ENCODE measurements at regions not wholly inside any gene's neighbourhood (a gene's known extent, or its start where the extent isn't known, plus 50 kb on each side); places are given as distances from the start of the nearest gene placed in this dataset.

DNA sequence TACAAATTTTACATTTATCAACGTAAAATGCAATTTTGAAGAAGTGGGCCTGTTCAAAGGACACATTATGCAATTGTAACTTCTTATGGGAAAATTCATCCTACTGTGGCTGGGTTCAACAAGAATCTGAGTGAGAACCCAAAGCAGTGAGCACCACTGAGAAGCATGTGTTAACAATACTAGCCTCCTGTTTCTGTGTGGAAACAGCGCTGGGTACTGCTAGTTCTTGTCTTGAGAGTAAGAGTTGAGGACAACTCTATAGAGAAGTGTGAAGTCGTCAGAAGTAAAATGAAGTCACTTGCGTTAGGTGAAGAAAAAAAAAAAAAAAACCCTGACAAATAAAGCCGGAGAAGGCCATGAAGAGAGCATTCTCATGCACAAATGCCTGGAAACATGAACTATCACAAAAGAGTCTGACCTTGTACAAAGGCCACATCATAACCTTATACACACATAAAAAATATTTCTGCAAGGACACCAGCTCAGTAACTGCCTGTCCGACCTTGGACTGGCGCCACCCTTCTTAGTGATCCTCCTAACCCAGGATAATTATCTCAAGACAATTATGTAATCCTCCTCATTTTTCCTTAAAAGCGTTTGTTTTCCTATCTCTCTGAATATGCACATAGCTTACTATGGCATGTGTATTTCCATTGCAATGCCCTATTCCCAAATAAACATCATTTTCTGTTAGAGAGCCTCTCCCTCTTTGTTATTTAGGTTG lies 554.9 kb downstream of the HTR7 start:
- DNase-seq (ENCODE audit: low spot score), result no peak
- Mint-ChIP-seq H3K9me3 (ENCODE audit: unreplicated experiment) (no peaks in the 10 kb centered on the region), H3K4me3 (ENCODE audit: unreplicated experiment) (no peak overlapping the region), H3K27ac (ENCODE audit: unreplicated experiment) (no peak overlapping the region), H3K27me3 (ENCODE audit: unreplicated experiment) (peaks cover 3% of the 10 kb centered on the region), H3K4me1 (ENCODE audit: unreplicated experiment) (peaks cover 9% of the 10 kb centered on the region), H3K36me3 (ENCODE audit: low read depth, unreplicated experiment) (no peaks in the 10 kb centered on the region)
- TF ChIP-seq CTCF (IDR thresholded peaks at IDR 0.05; ENCODE audit: unreplicated experiment), result no peak

DNA sequence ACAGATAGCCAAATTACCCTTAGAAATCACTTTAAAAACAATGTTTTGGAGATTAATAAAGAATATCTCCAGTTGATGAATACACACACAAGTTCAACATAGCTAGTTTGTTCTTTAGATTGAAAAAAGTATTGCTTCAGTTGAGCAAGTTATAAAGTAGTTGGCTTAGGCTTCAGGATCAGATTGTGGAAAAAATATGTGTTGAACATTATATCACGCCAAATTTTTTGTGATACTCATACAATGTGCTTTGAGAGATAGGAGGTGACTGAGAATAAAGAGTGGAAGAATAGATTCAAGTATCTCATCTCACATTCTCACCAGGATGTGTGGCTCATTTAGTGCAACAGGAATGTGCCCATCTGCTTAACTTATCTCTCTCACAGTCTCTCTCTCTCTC lies 553.3 kb downstream of the HTR7 start:
- no peak for TF ChIP-seq CTCF (IDR thresholded peaks at IDR 0.05; ENCODE audit: unreplicated experiment)
- Mint-ChIP-seq H3K4me3 (ENCODE audit: unreplicated experiment) (no peak overlapping the region), H3K9me3 (ENCODE audit: unreplicated experiment) (no peaks in the 10 kb centered on the region), H3K4me1 (ENCODE audit: unreplicated experiment) (peaks cover 9% of the 10 kb centered on the region), H3K36me3 (ENCODE audit: low read depth, unreplicated experiment) (no peaks in the 10 kb centered on the region), H3K27me3 (ENCODE audit: unreplicated experiment) (no peaks in the 10 kb centered on the region), H3K27ac (ENCODE audit: unreplicated experiment) (no peak overlapping the region)
- no peak for DNase-seq (ENCODE audit: low spot score)

GRCh38 chr10:90306187-90306586 lies 551.7 kb downstream of the HTR7 start:
- no peak for TF ChIP-seq CTCF (IDR thresholded peaks at IDR 0.05; ENCODE audit: unreplicated experiment)
- Mint-ChIP-seq H3K9me3 (ENCODE audit: unreplicated experiment) (no peaks in the 10 kb centered on the region), H3K4me3 (ENCODE audit: unreplicated experiment) (no peak overlapping the region), H3K27ac (ENCODE audit: unreplicated experiment) (no peak overlapping the region), H3K4me1 (ENCODE audit: unreplicated experiment) (peaks cover 9% of the 10 kb centered on the region), H3K27me3 (ENCODE audit: unreplicated experiment) (no peaks in the 10 kb centered on the region), H3K36me3 (ENCODE audit: low read depth, unreplicated experiment) (no peaks in the 10 kb centered on the region)
- DNase-seq (ENCODE audit: low spot score), result no peak

DNA sequence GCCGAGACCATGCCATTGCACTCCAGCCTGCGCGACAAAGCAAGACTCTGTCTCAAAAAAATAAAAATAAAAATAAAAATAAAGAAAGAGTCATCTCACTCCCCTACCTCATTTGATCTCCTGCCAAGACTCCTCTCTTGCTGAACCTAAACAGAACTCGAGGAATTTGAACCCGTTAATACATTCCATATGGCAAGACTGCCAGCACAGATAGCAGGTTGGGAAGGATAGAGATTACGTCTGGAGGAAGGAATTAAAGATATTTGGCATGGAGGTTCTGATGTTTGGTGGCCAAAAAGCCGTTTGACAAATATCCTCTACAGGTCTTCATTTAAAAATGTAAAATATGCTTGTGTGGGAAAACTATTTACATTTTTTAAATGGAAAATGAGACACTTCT lies 549.6 kb downstream of the HTR7 start:
- H3K9me3 Mint-ChIP-seq (ENCODE audit: unreplicated experiment), result no peaks in the 10 kb centered on the region
- no peak overlapping the region for H3K27ac Mint-ChIP-seq (ENCODE audit: unreplicated experiment)
- no peaks in the 10 kb centered on the region for H3K27me3 Mint-ChIP-seq (ENCODE audit: unreplicated experiment)
- DNase-seq (ENCODE audit: low spot score), result no peak
- H3K36me3 Mint-ChIP-seq (ENCODE audit: low read depth, unreplicated experiment), result no peaks in the 10 kb centered on the region
- no peak for TF ChIP-seq CTCF (IDR thresholded peaks at IDR 0.05; ENCODE audit: unreplicated experiment)
- H3K4me3 Mint-ChIP-seq (ENCODE audit: unreplicated experiment), result no peak overlapping the region
- H3K4me1 Mint-ChIP-seq (ENCODE audit: unreplicated experiment), result no peaks in the 10 kb centered on the region

GRCh38 chr10:90313576-90314325 lies 544.1 kb downstream of the HTR7 start:
- DNase-seq (ENCODE audit: low spot score), result no peak
- no peak overlapping the region for H3K4me3 Mint-ChIP-seq (ENCODE audit: unreplicated experiment)
- H3K27ac Mint-ChIP-seq (ENCODE audit: unreplicated experiment), result no peak overlapping the region
- no peak for TF ChIP-seq CTCF (IDR thresholded peaks at IDR 0.05; ENCODE audit: unreplicated experiment)
- H3K27me3 Mint-ChIP-seq (ENCODE audit: unreplicated experiment), result peaks cover 2% of the 10 kb centered on the region
- no peaks in the 10 kb centered on the region for H3K36me3 Mint-ChIP-seq (ENCODE audit: low read depth, unreplicated experiment)
- peaks cover 6% of the 10 kb centered on the region for H3K4me1 Mint-ChIP-seq (ENCODE audit: unreplicated experiment)
- H3K9me3 Mint-ChIP-seq (ENCODE audit: unreplicated experiment), result no peaks in the 10 kb centered on the region

Data from endothelial cell (in vitro differentiated cells).